ENCODE measurements at regions not wholly inside any gene's neighbourhood (a gene's known extent, or its start where the extent isn't known, plus 50 kb on each side); places are given as distances from the start of the nearest gene placed in this dataset.
"Not testable (repeated sequence)": the region's sequence is repeated elsewhere in the genome, so short reads cannot be mapped to it uniquely, and the experiment has no call there.

GRCh38 chr4:84279678-84280077 is 219.4 kb downstream of the NKX6-1 start:
- peak; percentile 1 for DNase-seq

- no peak for DNase-seq
These were observed 221.2 kb downstream of the NKX6-1 start for GRCh38 chr4:84277923-84278322.

- DNase-seq: no peak
These were observed 222.3 kb downstream of the NKX6-1 start for GRCh38 chr4:84276752-84277151.

- DNase-seq: no peak
These were observed 229.5 kb downstream of the NKX6-1 start for GRCh38 chr4:84269536-84270044.

GRCh38 chr4:84264652-84265051 is 234.4 kb downstream of the NKX6-1 start:
- no peak for DNase-seq

GRCh38 chr4:84263415-84263814 is 235.7 kb downstream of the NKX6-1 start:
- no peak for DNase-seq

GRCh38 chr4:84260495-84260894 is 238.6 kb downstream of the NKX6-1 start:
- no peak for DNase-seq

- no peak for DNase-seq
These were observed 239.9 kb downstream of the NKX6-1 start for GRCh38 chr4:84258905-84259830.

- DNase-seq: no peak
These were observed 244.6 kb downstream of the NKX6-1 start for GRCh38 chr4:84254537-84254936.

GRCh38 chr4:84249521-84249920 is 249.6 kb downstream of the NKX6-1 start:
- no peak for DNase-seq

GRCh38 chr4:84245042-84245441 is 254.1 kb downstream of the NKX6-1 start:
- not testable (repeated sequence) for DNase-seq

- not testable (repeated sequence) for DNase-seq
These were observed 254.7 kb downstream of the NKX6-1 start for GRCh38 chr4:84244346-84244801.

- DNase-seq: no peak
These were observed 255.4 kb downstream of the NKX6-1 start for GRCh38 chr4:84243685-84244084.

- DNase-seq: no peak
These were observed 259.7 kb downstream of the NKX6-1 start for GRCh38 chr4:84239278-84239845.

- no peak for DNase-seq
These were observed 260.6 kb downstream of the NKX6-1 start for GRCh38 chr4:84238247-84239090.

GRCh38 chr4:84237008-84237407 is 262.1 kb downstream of the NKX6-1 start:
- no peak for DNase-seq

- DNase-seq: no peak
These were observed 263.8 kb downstream of the NKX6-1 start for GRCh38 chr4:84235126-84235944.

GRCh38 chr4:84232309-84233095 is 266.6 kb downstream of the NKX6-1 start:
- no peak for DNase-seq

- no peak for DNase-seq
These were observed 267.5 kb downstream of the NKX6-1 start for GRCh38 chr4:84231539-84232055.

- no peak for DNase-seq
These were observed 274.6 kb downstream of the NKX6-1 start for GRCh38 chr4:84224522-84224921.

All from tongue (tissue), 1 donor.